Esophagus squamous epithelium (tissue), 4 donors: ENCODE measurements at regions not wholly inside any gene's neighbourhood (a gene's known extent, or its start where the extent isn't known, plus 50 kb on each side); places are given as distances from the start of the nearest gene placed in this dataset.

Experiments used
- CTCF ChIP-seq, 6 experiments: fragments of 450-650 bp in 4 of 6; fragments of 200-600 bp in 2 of 6; sonication (generic) in 2 of 6; IDR thresholded peaks; one replicate each; pipeline ENCODE4 v1.5.1; 2016 to 2019; ENCODE audit warnings: antibody characterized with exemption in 6 of 6, mild to moderate bottlenecking in 4 of 6, moderate library complexity in 4 of 6
- POLR2A ChIP-seq, 4 donors: fragments of 450-650 bp; IDR thresholded peaks; one replicate each; pipeline ENCODE4 v1.6.1; 2017; ENCODE audit warnings: antibody characterized with exemption in 4 of 4, mild to moderate bottlenecking in 4 of 4, moderate library complexity in 3 of 4

DNA sequence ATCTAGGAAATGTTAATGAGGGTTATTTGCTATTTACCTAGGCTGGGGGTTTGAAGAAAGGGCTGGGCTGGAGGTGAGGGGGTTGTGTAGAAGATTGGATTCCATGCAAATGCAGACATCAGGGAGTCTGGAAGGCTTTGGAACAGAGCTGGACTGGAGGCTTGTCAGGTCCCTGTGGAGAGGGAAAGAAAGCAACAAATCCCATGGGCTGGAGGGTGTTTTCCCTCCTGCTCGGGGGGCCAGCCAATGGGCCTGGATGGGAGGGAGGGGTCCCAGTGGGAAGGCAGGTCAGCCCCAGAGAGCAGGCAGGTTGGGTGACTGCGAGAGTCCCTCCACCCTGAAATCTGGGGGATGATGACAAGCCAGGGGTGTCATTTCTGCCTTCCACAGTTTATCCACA lies 431.8 kb downstream of the RPS24 start:
- TF ChIP-seq CTCF (IDR thresholded peaks at IDR 0.05), result no peak
- no peak for TF ChIP-seq POLR2A (IDR thresholded peaks at IDR 0.05)
